ENCODE measurements at regions not wholly inside any gene's neighbourhood (a gene's known extent, or its start where the extent isn't known, plus 50 kb on each side); places are given as distances from the start of the nearest gene placed in this dataset.
"Not testable (repeated sequence)": the region's sequence is repeated elsewhere in the genome, so short reads cannot be mapped to it uniquely, and the experiment has no call there.

- no peak for DNase-seq
Measured at GRCh38 chr14:41549821-41550607, 56.7 kb upstream of the LRFN5 start.

GRCh38 chr14:41549282-41549681 lies 57.4 kb upstream of the LRFN5 start:
- DNase-seq = no peak

GRCh38 chr14:41548666-41549065 lies 58.0 kb upstream of the LRFN5 start:
- no peak for DNase-seq

GRCh38 chr14:41541333-41541732 lies 65.3 kb upstream of the LRFN5 start:
- no peak for DNase-seq

GRCh38 chr14:41532255-41532654 lies 74.4 kb upstream of the LRFN5 start:
- DNase-seq = no peak

- no peak for DNase-seq
Measured at GRCh38 chr14:41521891-41522290, 84.8 kb upstream of the LRFN5 start.

- not testable (repeated sequence) for DNase-seq
Measured at GRCh38 chr14:41518030-41518429, 88.6 kb upstream of the LRFN5 start.

- DNase-seq = no peak
Measured at GRCh38 chr14:41506552-41506951, 100.1 kb upstream of the LRFN5 start.

- DNase-seq = no peak
Measured at GRCh38 chr14:41505491-41505890, 101.2 kb upstream of the LRFN5 start.

GRCh38 chr14:41498959-41499358 lies 107.7 kb upstream of the LRFN5 start:
- DNase-seq = no peak

GRCh38 chr14:41490323-41490722 lies 116.4 kb upstream of the LRFN5 start:
- no peak for DNase-seq

- DNase-seq = no peak
Measured at GRCh38 chr14:41489315-41489972, 117.2 kb upstream of the LRFN5 start.

- DNase-seq = no peak
Measured at GRCh38 chr14:41488401-41488800, 118.3 kb upstream of the LRFN5 start.

GRCh38 chr14:41482861-41483260 lies 123.8 kb upstream of the LRFN5 start:
- no peak for DNase-seq

- DNase-seq = no peak
Measured at GRCh38 chr14:41476526-41476925, 130.2 kb upstream of the LRFN5 start.

- DNase-seq = no peak
Measured at GRCh38 chr14:41461380-41461779, 145.3 kb upstream of the LRFN5 start.

- DNase-seq = no peak
Measured at GRCh38 chr14:41457393-41457792, 149.3 kb upstream of the LRFN5 start.

GRCh38 chr14:41449066-41449465 lies 157.6 kb upstream of the LRFN5 start:
- DNase-seq = no peak

- DNase-seq = no peak
Measured at GRCh38 chr14:41446008-41446407, 160.7 kb upstream of the LRFN5 start.

GRCh38 chr14:41423503-41423902 lies 183.2 kb upstream of the LRFN5 start:
- DNase-seq = no peak

- not testable (repeated sequence) for DNase-seq
Measured at GRCh38 chr14:41421308-41421707, 185.4 kb upstream of the LRFN5 start.

GRCh38 chr14:41419709-41420108 lies 187.0 kb upstream of the LRFN5 start:
- no peak for DNase-seq

GRCh38 chr14:41418851-41419250 lies 187.8 kb upstream of the LRFN5 start:
- no peak for DNase-seq

- no peak for DNase-seq
Measured at GRCh38 chr14:41409806-41410205, 196.9 kb upstream of the LRFN5 start.

- no peak for DNase-seq
Measured at GRCh38 chr14:41404126-41404525, 202.6 kb upstream of the LRFN5 start.
